HG03095 (cell line): ENCODE measurements at regions not wholly inside any gene's neighbourhood (a gene's known extent, or its start where the extent isn't known, plus 50 kb on each side); places are given as distances from the start of the nearest gene placed in this dataset.

Source experiments
- ATAC-seq: cut with Tn5 transposase; IDR thresholded peaks from one replicate; pipeline ENCODE4 v1.9.1; 2021; ENCODE audit warnings: moderate library complexity; ENCODE audit not compliant: unreplicated experiment

DNA sequence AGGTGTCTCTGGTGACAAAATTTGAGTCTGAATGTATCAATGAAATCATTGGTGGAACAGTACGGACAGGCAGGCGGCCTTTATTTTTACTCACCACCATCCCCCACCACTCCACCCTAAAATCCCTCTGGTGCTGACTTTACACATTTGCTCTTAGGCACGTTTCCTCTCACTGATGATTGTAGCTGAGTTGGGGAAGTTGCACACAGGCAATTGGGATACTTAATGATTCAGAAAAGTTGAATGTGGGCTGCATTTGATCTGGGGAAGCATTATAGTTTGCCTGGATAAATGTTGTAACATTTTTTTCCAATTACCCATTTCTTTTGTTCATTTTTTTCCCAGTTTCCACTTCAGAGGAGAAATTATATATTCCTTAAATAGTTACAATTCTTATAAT, 658.4 kb downstream of the TLR4 start:
- ATAC-seq, result no peak

DNA sequence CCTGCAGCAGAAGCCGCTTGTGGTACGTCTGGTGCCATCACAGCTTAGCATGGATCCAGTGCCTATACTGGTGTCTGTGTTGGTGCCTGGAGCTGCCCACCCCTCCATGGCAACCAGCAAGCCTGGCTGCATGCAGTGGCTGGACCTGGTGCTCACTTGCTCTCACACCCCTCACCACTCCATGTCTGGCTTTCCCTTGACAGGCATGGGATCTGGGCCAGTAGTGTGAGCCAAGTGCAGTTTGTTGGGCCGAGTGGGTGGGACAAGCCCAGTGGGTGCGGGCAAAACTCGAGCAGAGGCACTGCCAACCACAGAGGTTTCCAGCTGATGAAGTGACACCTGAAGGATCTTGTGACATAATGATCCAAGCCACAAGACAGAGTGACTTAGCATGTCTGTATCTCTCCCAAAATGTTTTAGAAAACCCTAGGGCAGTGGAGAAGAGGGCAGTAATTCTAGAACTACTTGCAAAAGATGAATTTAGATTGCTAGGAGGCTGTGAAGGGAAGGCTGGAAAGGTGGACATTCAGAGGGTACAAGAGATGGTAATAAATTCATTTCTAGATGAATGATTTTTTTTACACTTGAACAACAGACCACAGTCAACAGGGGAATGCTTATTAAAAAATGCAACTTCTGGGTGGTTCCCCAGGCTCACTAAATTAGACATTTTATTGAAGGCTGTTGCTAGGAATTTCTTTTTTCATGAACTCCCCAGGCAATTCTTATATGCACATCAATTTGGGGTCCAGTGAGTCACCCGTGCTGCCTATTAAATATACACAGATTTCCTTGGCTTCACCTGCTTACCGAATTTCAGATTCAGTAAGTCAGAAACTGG, 660.3 kb downstream of the TLR4 start:
- ATAC-seq, result no peak

DNA sequence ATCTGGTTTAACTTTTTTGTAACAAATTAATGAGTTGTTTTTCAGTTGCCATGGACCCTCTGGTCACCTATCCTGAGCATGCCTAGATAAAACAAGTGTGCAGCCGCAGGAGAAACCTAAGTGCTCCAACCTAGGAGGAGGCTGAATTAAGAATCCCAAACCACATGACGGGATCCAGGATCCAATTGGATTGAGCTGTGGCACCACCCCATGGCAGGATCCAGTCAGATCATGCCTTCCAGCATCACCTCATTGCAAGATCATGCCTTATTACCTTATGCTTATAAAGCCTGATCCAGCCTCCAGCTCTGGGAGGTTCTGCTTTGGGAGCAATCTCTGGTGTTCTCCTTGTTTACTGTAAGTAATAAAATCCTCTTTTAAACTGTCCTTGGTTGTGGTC, 662.0 kb downstream of the TLR4 start:
- no peak for ATAC-seq

DNA sequence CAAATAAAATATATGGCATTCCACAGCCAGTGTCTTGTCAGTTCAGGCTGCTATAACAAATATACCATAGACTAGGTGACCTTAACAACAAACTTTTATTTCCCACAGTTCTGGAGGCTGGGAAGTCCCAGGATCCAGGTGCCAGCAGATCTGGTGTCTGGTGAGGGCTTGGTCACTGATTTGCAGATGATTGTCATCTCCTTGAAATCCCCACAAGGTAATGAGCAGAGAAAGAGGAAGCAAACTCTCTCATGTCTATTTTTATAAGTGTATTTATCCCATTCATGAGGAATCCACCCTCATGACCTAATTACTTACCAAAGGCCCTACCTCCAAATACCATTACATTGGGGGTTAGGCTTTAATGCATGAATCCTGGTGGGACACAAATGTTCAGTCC, 663.2 kb downstream of the TLR4 start:
- ATAC-seq, result no peak

DNA sequence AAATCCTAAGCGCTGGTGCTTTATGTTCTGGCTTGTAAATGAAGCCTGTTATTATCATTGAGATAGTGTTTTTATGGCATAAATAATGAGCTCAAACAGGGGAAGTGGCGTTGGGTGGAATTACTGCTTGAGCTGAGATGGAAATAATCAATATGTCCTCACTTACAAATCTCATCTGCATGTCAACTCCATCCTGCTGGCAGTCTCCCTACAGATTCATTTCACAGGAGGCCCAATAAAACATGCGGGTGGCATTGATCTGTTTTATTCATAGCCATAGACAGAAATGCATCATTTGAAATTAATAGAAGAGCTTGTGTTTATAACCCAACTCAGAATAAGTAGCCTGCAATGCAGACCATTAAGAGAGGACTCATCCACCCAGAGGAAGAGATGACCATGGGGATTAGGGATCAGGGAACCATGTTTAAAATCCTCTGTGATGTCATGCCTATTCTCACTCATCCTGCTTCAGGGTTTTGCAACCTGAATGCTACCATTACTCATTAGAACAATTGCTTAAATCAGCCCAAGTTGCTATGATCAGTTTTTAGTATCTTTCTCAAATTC, 680.4 kb downstream of the TLR4 start:
- ATAC-seq, result no peak

DNA sequence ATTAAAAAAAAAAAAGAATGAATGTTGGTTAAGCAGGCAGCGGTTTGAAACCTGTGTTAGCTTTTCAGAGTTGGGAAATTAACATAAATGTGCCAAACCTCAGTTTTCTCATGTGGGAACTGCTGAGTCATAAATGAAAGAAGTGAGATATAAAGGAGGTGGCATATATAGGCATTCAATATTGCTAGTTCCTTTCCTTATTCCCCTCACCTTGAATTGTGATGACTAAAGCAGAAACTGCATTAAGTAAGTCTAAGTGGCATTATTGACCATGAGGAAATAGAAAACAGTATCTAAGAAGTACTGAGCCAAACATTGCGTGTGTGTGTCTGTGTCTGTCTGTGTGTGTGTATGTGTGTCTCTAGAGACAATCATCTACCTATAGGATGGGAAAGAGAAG, 691.2 kb downstream of the TLR4 start:
- ATAC-seq, result no peak

DNA sequence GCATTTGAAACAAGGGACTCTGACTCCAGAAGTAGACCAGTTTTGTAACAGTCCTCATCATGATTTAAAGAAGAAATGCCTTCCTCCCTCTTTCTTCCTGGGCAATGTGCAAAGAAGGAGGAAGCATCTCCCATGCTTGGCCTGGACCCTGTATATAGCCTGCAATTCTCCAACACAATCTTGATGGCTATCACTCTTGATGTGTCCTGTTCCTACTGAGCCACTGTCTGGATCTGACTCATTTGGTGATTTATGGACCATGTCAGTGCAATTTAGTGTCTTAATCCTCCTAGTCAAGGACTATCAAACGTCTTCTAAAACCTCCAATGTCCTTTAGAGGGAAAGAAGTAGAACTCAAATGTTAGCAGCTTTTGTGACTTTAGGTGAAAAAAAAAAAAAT, 697.3 kb downstream of the TLR4 start:
- ATAC-seq, result no peak

DNA sequence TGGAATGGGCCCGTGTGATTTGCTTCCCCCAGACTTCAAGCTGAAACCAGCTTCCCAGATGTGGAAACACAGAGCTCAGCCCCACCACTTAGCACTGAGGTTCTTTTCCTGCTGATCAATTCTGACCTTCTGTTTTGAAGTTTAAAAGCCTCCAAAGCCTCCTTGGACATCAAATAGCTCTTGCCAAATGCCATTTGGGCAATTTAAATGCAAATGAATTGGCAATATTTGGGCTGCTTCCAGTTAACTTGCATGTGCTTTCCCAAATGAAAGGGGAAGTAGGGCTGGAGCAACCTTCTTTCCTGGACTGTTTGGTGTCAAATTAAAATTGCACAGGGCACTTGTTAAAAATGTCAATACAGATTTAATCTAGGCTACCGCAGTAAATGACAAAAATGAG, 710.5 kb downstream of the TLR4 start:
- ATAC-seq, result no peak

DNA sequence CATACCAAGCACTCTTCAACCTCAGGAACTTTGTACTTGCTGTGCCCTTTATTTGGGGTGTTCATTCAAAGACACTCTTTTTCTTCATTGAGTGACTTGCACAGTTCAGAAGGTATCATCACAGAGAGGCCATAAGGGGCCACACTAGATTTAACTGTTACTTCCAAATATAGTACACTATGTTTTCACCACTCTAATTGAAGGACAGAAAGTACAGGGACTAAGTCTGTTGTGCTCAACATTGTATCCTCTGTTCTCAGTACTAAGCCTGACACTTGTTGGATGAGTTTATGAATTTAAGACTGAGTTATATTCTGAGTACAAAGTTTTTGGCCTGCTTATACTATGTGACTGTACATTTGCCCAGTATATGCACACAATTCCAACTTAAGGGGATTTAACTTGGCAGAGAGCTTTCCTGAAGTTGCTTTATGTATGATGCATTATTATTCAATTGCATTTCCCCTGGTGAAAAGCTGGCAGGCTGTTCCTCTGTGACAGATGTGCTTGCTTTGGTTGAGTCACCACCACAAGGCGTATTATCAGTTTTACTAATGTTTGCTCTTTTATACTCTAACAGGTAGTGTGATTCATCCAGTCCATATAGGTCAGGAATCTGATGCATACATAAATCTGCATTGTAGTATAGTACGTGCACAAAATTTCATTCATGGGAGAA, 714.8 kb downstream of the TLR4 start:
- ATAC-seq, result no peak

DNA sequence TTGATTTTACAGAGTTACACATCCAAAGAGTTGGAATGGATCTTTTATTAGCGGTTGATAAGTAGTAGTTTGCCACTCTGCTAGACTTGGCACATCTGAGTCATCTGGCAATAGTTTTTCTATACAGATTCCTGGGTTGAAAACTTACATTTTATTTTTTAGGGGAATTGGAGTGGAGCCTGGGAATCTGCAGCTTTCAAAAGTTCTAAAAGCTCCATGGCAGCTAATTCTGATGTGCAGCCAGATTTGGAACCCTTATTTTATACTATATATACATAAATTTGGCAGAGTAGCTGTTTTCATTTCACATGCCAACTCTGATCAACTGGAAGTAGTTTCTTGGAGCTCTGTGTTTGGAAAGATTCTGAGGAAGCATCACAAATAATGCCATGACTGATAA, 715.5 kb downstream of the TLR4 start:
- ATAC-seq, result no peak

DNA sequence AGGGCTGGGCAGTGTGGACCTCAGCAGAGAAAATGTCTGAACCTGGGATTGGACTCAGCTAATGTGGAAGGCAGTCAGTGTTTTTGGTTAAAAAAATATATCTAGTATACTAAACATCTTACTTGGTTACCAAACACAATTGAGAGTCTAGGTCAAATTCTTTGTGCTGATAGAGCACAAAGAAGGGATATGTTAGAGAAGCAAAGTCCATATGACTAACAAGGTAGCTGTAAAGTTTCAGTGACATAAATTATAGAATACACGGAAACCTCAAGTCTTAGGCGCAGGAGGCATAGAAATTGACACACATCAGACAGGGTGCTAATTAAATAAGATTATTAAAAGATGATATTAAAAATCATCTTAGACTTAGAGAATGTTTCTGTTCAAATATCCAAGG, 718.3 kb downstream of the TLR4 start:
- ATAC-seq, result no peak

DNA sequence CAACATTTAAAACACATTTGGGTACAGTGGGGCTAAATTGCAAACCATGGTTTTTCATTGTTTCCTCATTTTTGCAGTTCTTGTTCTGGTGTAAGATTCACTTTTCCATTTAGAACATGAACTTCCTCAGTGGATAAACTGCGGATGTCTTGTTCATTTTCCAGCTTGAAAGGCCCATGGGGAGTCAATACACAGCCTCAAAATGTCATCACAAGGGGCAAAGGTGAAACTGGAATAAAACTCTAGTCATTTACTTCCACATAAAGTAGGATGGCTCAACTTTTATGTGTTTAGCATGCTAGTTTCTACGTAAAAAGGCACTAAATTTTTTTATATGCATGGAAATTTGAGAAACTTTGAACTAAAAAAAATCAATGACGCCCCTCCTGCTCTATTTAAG, 718.8 kb downstream of the TLR4 start:
- no peak for ATAC-seq

DNA sequence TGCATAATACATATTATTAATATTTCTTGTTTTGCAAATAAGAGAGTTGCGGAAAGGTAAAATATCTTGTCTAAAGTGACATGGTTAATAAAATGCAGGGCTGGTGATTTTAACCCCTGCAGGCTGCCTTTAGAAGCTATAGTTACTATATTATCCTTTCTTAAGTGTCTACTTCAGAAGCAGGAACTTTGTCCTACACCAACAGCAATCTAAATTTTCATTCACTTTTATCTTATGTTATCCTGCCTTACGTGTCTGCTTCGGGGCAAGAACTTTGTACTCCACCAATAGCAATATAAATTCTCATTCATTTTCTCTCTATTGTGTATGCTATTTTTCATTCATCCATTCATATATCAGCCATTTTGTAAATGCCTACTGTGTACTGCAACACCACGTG, 719.5 kb downstream of the TLR4 start:
- no peak for ATAC-seq

DNA sequence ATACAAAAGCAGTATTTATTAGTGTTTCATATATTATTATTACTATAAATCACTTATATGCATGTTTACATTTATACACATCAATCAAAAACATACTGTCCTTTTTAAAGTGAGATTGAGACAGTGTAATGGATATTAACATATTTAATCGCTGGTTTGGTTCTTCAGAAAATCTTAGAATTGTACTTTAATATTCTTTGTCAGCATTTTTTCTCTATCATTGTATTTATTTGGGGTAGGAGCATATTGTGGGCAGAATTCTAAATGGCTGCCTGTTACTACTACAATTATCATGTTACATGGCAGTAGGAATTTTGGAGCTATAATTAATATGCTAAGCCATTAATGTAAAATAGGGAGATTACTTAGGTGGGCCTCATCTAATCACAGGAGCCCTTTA, 722.6 kb downstream of the TLR4 start:
- no peak for ATAC-seq

DNA sequence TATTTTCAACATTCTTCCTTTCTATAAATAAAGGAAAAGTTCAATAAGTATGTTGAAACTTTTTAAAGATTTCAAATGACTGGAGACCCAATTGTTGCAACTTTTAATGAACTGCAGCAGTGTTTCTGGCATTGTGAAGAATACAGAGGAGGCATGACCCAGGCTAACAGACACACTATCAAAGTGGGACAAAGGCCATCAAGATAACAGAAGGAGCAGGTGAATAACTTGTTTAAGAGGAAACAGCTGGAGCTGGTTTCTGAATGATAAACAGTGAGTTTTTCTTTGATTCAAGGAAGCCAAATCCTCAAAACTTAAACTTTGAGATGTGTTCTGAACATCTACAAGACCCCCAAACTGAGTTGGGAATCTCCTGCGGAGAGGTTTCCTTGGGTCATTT, 734.6 kb downstream of the TLR4 start:
- no peak for ATAC-seq

DNA sequence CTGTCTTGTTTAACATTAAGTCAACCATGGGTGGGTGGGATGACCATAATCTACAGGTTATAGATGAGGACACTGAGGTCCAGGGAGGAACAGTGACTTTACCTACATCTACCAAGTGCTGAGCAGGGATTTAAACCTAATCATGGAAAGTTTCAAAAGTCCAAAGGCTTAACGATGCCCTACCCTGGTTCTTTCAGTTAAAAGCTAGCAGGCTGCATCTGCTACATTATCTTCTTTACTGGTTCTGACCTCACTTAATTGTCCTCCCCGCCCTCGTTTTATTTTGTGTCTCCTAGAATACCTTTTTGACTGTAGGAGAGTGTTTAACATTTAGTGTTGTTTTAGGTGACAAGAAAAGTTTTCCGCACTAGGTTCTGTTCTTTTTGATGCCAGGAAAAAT, 735.2 kb downstream of the TLR4 start:
- ATAC-seq, result no peak

DNA sequence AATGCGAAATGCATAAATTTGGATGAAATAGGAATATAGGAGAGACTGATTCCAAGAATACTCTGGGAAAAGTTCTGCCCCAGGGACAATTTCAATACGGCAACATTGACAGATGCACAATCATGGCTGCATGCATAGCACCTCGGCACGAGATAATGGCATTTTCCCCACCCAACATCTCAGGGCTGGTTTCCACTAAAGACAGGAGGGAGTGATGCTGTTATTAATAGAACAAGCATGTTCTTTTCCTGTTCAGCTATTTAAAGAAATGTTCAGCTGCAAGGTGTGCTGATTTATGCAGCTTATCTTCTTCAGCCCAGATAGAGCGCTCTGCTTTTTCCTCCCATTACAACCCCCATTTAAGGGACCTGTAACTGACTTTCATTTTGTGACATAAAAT, 740.2 kb downstream of the TLR4 start:
- ATAC-seq, result no peak

DNA sequence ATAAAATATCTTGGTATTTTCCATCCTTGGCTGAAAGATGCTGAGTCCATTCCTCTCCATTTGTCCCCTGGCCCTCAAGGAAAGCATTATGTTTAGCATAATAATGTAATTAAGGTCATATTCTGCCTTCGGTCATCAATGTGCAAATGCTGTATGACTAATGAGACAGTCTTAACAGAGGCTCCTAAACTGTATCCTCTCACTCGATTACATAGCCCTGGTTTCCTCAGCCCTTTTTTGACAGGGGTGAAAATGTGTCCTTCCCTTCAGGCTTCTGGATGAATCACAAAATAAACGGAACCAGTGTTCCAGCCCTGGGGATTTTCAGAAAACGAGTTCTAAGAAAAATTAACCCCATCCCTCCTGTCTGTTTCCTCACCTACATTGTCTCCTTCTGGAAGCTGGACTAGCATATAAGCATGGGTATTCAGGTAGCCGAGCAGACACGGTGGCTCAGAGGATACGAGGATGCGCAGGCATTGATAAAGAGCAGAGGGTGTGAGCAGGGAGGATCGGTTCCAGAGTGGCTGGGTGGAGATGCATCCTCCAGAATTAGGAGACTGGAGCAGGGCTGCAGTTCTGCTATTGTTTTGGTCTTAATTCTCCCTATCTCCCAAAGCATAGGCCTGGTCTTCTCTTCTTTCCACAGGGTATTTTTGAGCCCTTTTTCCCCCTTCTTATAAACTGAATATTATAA, 742.9 kb downstream of the TLR4 start:
- no peak for ATAC-seq

DNA sequence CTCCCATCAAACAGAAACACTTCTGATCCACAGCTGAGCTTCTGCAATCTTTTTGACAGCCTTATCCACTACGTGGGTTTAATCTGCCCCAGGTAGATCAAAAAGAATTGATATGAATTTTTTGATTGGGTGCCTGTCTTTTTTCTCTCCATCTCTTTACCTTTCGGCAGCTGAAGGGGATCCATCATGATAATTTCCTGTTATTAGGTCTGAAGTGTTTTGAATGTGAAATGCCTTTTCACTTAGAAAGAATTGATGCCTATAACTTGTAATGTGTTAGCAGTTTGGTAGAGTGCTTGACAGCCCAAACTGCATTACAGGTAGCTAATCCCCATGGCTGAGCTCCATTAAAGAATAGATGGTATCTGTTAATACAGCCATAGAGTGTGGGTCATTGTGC, 745.4 kb downstream of the TLR4 start:
- ATAC-seq, result no peak

DNA sequence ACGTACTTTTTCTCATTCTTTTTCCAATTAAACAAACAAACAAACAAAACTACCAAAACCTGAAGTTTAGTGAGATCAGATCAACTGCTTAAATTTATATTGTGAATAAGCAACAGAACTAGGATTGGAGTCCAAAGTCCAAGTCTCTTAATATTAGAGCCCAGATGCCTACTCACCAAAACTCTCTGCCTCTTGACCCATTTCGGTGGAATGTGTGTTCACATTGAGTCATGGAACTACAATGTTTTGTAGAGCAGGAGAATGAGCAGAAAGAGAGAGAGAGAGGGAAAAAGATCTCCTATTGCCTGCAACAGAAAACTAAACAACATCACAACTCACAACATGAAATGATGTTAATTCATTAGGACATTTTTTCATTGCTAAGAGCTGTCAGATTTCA, 751.1 kb downstream of the TLR4 start:
- ATAC-seq, result no peak

DNA sequence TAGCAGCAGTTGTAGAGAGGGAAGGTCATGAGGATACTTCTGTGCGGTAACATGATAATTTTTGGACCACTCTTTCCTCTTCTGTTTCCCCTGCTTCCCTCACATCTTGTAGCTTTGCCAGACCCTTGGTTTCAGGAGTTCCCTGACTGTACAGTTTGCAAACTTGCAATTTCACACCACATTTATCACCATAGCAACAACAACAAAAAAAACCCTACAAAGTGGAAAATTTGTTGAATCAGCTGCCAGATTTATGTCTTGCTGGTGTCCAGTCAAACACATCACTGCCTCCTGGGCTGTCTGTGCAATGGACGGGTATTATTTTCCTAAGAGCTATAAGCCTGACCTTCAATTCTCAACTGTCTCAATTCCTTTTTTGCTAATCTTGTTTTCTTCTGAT, 751.6 kb downstream of the TLR4 start:
- ATAC-seq, result no peak
